Astrocyte of the spinal cord (primary cell): ENCODE measurements at regions not wholly inside any gene's neighbourhood (a gene's known extent, or its start where the extent isn't known, plus 50 kb on each side); places are given as distances from the start of the nearest gene placed in this dataset.

Source experiments
- DNase-seq: peaks from one replicate; pipeline ENCODE4 v3.0.0; 2011; ENCODE audit warnings: low read depth, low spot score
- H3K4me3 ChIP-seq: 2 replicates; pipeline ENCODE4 v1.5.1; 2011; ENCODE audit warnings: low read depth, mild to moderate bottlenecking, low read length, moderate library complexity
- CTCF ChIP-seq: IDR thresholded peaks from 2 replicates; pipeline ENCODE4 v1.5.1; 2012; ENCODE audit warnings: low read depth, mild to moderate bottlenecking, low read length, inconsistent platforms
- in situ Hi-C: cut with HindIII; loops from 2 replicates; pipeline ENCODE4 v1.10.0; 2017; ENCODE audit warnings: low sequenced_read_pairs

GRCh38 chr17:71759422-71760060 is 361.3 kb upstream of the SOX9 start:
- peak; percentile 6 for DNase-seq
- in situ Hi-C loops, result no loop called here
- no peak for TF ChIP-seq CTCF
- H3K4me3 ChIP-seq, result no peak overlapping the region

GRCh38 chr17:71760062-71760720 is 360.6 kb upstream of the SOX9 start:
- H3K4me3 ChIP-seq, result no peak overlapping the region
- peak; percentile 8 for TF ChIP-seq CTCF
- DNase-seq, result peak; percentile 72
- in situ Hi-C loops, result no loop called here

- no peak for DNase-seq
- no peak overlapping the region for H3K4me3 ChIP-seq
- in situ Hi-C loops, result no loop called here
- no peak for TF ChIP-seq CTCF
These were observed 358.3 kb upstream of the SOX9 start for GRCh38 chr17:71762526-71762925.

GRCh38 chr17:71764505-71764904 is 356.3 kb upstream of the SOX9 start:
- no peak overlapping the region for H3K4me3 ChIP-seq
- DNase-seq, result peak; percentile 8
- in situ Hi-C loops, result no loop called here
- peak; percentile 54 for TF ChIP-seq CTCF

- peak; percentile 32 for DNase-seq
- in situ Hi-C loops, result no loop called here
- TF ChIP-seq CTCF, result no peak
- H3K4me3 ChIP-seq, result no peak overlapping the region
These were observed 355.4 kb upstream of the SOX9 start for GRCh38 chr17:71765437-71765836.

- H3K4me3 ChIP-seq, result no peak overlapping the region
- no peak for DNase-seq
- in situ Hi-C loops, result no loop called here
- no peak for TF ChIP-seq CTCF
These were observed 351.0 kb upstream of the SOX9 start for GRCh38 chr17:71769850-71770249.
